ENCODE measurements at regions not wholly inside any gene's neighbourhood (a gene's known extent, or its start where the extent isn't known, plus 50 kb on each side); places are given as distances from the start of the nearest gene placed in this dataset.

GRCh38 chr12:97681612-97682504 is 219.3 kb downstream of the RMST start:
- no peak overlapping the region for H3K4me2 ChIP-seq (replicated peaks; ENCODE audit: low read depth, low read length, poor library complexity, severe bottlenecking)
- H4K20me1 ChIP-seq (ENCODE audit: control insufficient read depth, insufficient read depth, low read length, poor library complexity, severe bottlenecking), result no peaks in the 10 kb centered on the region
- no peaks in the 10 kb centered on the region for H3K79me2 ChIP-seq (ENCODE audit: control insufficient read depth, insufficient read depth, low read length)
- no peak for ATAC-seq (ENCODE audit: low read depth)
- H3K9ac ChIP-seq (ENCODE audit: low read length), result no peak overlapping the region
- H3K27ac ChIP-seq (ENCODE audit: low read length in 2 of 2), result no peak overlapping the region
- Mint-ChIP-seq H3K9me3 (ENCODE audit: insufficient read depth) (no peaks in the 10 kb centered on the region), H3K27me3 (no peaks in the 10 kb centered on the region), H3K27ac (no peak overlapping the region), H3K4me3 (no peak overlapping the region), H3K4me1 (no peaks in the 10 kb centered on the region)
- no peaks in the 10 kb centered on the region for H3K4me1 ChIP-seq (ENCODE audit: control insufficient read depth in 2 of 2, insufficient read depth in 2 of 2, low read length in 2 of 2)
- no peak overlapping the region for H3K4me3 ChIP-seq (ENCODE audit: control extremely low read depth in 1 of 5, extremely low read depth in 1 of 5, insufficient read depth in 1 of 5, low read depth in 2 of 5, low read length in 4 of 5)
- DNase-seq, result no peak
- H3K9me3 ChIP-seq (ENCODE audit: control extremely low read depth in 1 of 3, control insufficient read depth in 2 of 3, insufficient read depth in 1 of 3, low read length in 2 of 3), result no peaks in the 10 kb centered on the region
- 92% methylated on average over 2 of the region's 8 CpGs for WGBS (ENCODE audit: insufficient coverage)
- H3K36me3 ChIP-seq (replicated peaks in 1 of 2; ENCODE audit: control extremely low read depth in 1 of 2, control insufficient read depth in 1 of 2, extremely low read depth in 1 of 2, insufficient read depth in 2 of 2, low read length in 1 of 2), result no peaks in the 10 kb centered on the region
- ChIA-PET CTCF (no interaction called here), POLR2A (no interaction called here)
- intact Hi-C loops (cut with micrococcal nuclease), result no loop called here
- TF ChIP-seq CTCF (IDR thresholded peaks at IDR 0.05) (no peak), EZH2 (IDR thresholded peaks at IDR 0.05; ENCODE audit: borderline replicate concordance, insufficient read depth, low read depth, low read length, poor library complexity, severe bottlenecking) (no peak)
- H2AFZ ChIP-seq (ENCODE audit: insufficient read depth, low read depth, low read length, poor library complexity, severe bottlenecking), result no peak overlapping the region
- H3K27me3 ChIP-seq (replicated peaks in 1 of 4; ENCODE audit: control extremely low read depth in 1 of 4, control insufficient read depth in 3 of 4, insufficient read depth in 4 of 4, low read length in 3 of 4), result no peaks in the 10 kb centered on the region

GRCh38 chr12:97685360-97685759 is 222.8 kb downstream of the RMST start:
- Histone ChIP-seq H3K4me3 (ENCODE audit: control extremely low read depth in 1 of 5, extremely low read depth in 1 of 5, insufficient read depth in 1 of 5, low read depth in 2 of 5, low read length in 4 of 5) (no peak overlapping the region), H3K27me3 (replicated peaks in 1 of 4; ENCODE audit: control extremely low read depth in 1 of 4, control insufficient read depth in 3 of 4, insufficient read depth in 4 of 4, low read length in 3 of 4) (no peaks in the 10 kb centered on the region), H3K4me1 (ENCODE audit: control insufficient read depth in 2 of 2, insufficient read depth in 2 of 2, low read length in 2 of 2) (no peaks in the 10 kb centered on the region), H3K36me3 (replicated peaks in 1 of 2; ENCODE audit: control extremely low read depth in 1 of 2, control insufficient read depth in 1 of 2, extremely low read depth in 1 of 2, insufficient read depth in 2 of 2, low read length in 1 of 2) (no peaks in the 10 kb centered on the region), H3K4me2 (replicated peaks; ENCODE audit: low read depth, low read length, poor library complexity, severe bottlenecking) (no peak overlapping the region), H2AFZ (ENCODE audit: insufficient read depth, low read depth, low read length, poor library complexity, severe bottlenecking) (no peak overlapping the region), H4K20me1 (ENCODE audit: control insufficient read depth, insufficient read depth, low read length, poor library complexity, severe bottlenecking) (no peaks in the 10 kb centered on the region), H3K27ac (ENCODE audit: low read length in 2 of 2) (no peak overlapping the region), H3K9ac (ENCODE audit: low read length) (no peak overlapping the region), H3K9me3 (ENCODE audit: control extremely low read depth in 1 of 3, control insufficient read depth in 2 of 3, insufficient read depth in 1 of 3, low read length in 2 of 3) (peaks cover 0 to 4% (median 0%) of the 10 kb centered on the region in 3 donors), H3K79me2 (ENCODE audit: control insufficient read depth, insufficient read depth, low read length) (no peaks in the 10 kb centered on the region)
- TF ChIP-seq CTCF (IDR thresholded peaks at IDR 0.05), result peak; percentile 47
- TF ChIP-seq EZH2 (IDR thresholded peaks at IDR 0.05; ENCODE audit: borderline replicate concordance, insufficient read depth, low read depth, low read length, poor library complexity, severe bottlenecking), result no peak
- Mint-ChIP-seq H3K9me3 (ENCODE audit: insufficient read depth) (no peaks in the 10 kb centered on the region), H3K4me3 (no peak overlapping the region), H3K4me1 (no peaks in the 10 kb centered on the region), H3K27ac (no peak overlapping the region), H3K27me3 (no peaks in the 10 kb centered on the region)
- ChIA-PET CTCF (no interaction called here), POLR2A (no interaction called here)
- ATAC-seq (ENCODE audit: low read depth) (no peak), DNase-seq (no peak)
- intact Hi-C loops (cut with micrococcal nuclease), result no loop called here
